ENCODE measurements at regions not wholly inside any gene's neighbourhood (a gene's known extent, or its start where the extent isn't known, plus 50 kb on each side); places are given as distances from the start of the nearest gene placed in this dataset.

- ChIA-PET POLR2A (no interaction called here), CTCF (no interaction called here)
- Mint-ChIP-seq H3K9me3 (no peaks in the 10 kb centered on the region), H3K27ac (no peak overlapping the region), H3K4me1 (ENCODE audit: low read depth) (no peaks in the 10 kb centered on the region), H3K27me3 (no peaks in the 10 kb centered on the region), H3K36me3 (ENCODE audit: low read depth) (no peaks in the 10 kb centered on the region), H3K4me3 (no peak overlapping the region)
- TF ChIP-seq CTCF (IDR thresholded peaks at IDR 0.05), result no peak
- Histone ChIP-seq H3K27ac (ENCODE audit: low read depth in 1 of 2, low read length in 2 of 2) (no peak overlapping the region), H3K9me3 (ENCODE audit: control insufficient read depth in 1 of 2, insufficient read depth in 1 of 2, low read length in 2 of 2) (no peaks in the 10 kb centered on the region), H3K27me3 (ENCODE audit: control insufficient read depth in 1 of 2, insufficient read depth in 2 of 2, low read length in 2 of 2) (no peaks in the 10 kb centered on the region), H3K4me3 (ENCODE audit: low read length) (no peak overlapping the region), H3K36me3 (ENCODE audit: insufficient read depth, low read length) (no peaks in the 10 kb centered on the region), H3K4me1 (ENCODE audit: insufficient read depth, low read length) (no peaks in the 10 kb centered on the region)
- no peak for ATAC-seq (ENCODE audit: poor library complexity)
- intact Hi-C loops (cut with DNase I, micrococcal nuclease), result no loop called here
- no peak for DNase-seq
These were observed 246.8 kb downstream of the LMO4 start for GRCh38 chr1:87575528-87575927.

- ChIA-PET POLR2A (no interaction called here), CTCF (no interaction called here)
- Histone ChIP-seq H3K27me3 (ENCODE audit: control insufficient read depth in 1 of 2, insufficient read depth in 2 of 2, low read length in 2 of 2) (no peaks in the 10 kb centered on the region), H3K36me3 (ENCODE audit: insufficient read depth, low read length) (no peaks in the 10 kb centered on the region), H3K4me1 (ENCODE audit: insufficient read depth, low read length) (no peaks in the 10 kb centered on the region), H3K4me3 (ENCODE audit: low read length) (no peak overlapping the region), H3K9me3 (ENCODE audit: control insufficient read depth in 1 of 2, insufficient read depth in 1 of 2, low read length in 2 of 2) (no peaks in the 10 kb centered on the region), H3K27ac (ENCODE audit: low read depth in 1 of 2, low read length in 2 of 2) (no peak overlapping the region)
- Mint-ChIP-seq H3K4me1 (ENCODE audit: low read depth) (no peaks in the 10 kb centered on the region), H3K4me3 (no peak overlapping the region), H3K27ac (no peak overlapping the region), H3K27me3 (no peaks in the 10 kb centered on the region), H3K9me3 (no peaks in the 10 kb centered on the region), H3K36me3 (ENCODE audit: low read depth) (no peaks in the 10 kb centered on the region)
- ATAC-seq (ENCODE audit: poor library complexity), result no peak
- no peak for TF ChIP-seq CTCF (IDR thresholded peaks at IDR 0.05)
- no peak for DNase-seq
- intact Hi-C loops (cut with DNase I, micrococcal nuclease), result no loop called here
These were observed 249.8 kb downstream of the LMO4 start for GRCh38 chr1:87578464-87578863.

GRCh38 chr1:87583459-87583858, 254.8 kb downstream of the LMO4 start:
- peaks cover 5% of the 10 kb centered on the region for H3K27me3 Mint-ChIP-seq
- H3K9me3 ChIP-seq (ENCODE audit: control insufficient read depth in 1 of 2, insufficient read depth in 1 of 2, low read length in 2 of 2), result no peaks in the 10 kb centered on the region
- no peak for TF ChIP-seq CTCF (IDR thresholded peaks at IDR 0.05)
- no peak overlapping the region for H3K27ac Mint-ChIP-seq
- no peaks in the 10 kb centered on the region for H3K4me1 ChIP-seq (ENCODE audit: insufficient read depth, low read length)
- no peaks in the 10 kb centered on the region for H3K36me3 ChIP-seq (ENCODE audit: insufficient read depth, low read length)
- no peak overlapping the region for H3K4me3 ChIP-seq (ENCODE audit: low read length)
- H3K27me3 ChIP-seq (ENCODE audit: control insufficient read depth in 1 of 2, insufficient read depth in 2 of 2, low read length in 2 of 2), result no peaks in the 10 kb centered on the region
- CTCF ChIA-PET, result no interaction called here
- H3K4me3 Mint-ChIP-seq, result no peak overlapping the region
- no peaks in the 10 kb centered on the region for H3K36me3 Mint-ChIP-seq (ENCODE audit: low read depth)
- H3K4me1 Mint-ChIP-seq (ENCODE audit: low read depth), result no peaks in the 10 kb centered on the region
- no peak overlapping the region for H3K27ac ChIP-seq (ENCODE audit: low read depth in 1 of 2, low read length in 2 of 2)
- no peaks in the 10 kb centered on the region for H3K9me3 Mint-ChIP-seq
- intact Hi-C loops (cut with DNase I, micrococcal nuclease), result no loop called here
- DNase-seq, result no peak
- POLR2A ChIA-PET, result no interaction called here
- no peak for ATAC-seq (ENCODE audit: poor library complexity)

Measured in CD4-positive, alpha-beta T cell (primary cell).